ENCODE measurements at regions not wholly inside any gene's neighbourhood (a gene's known extent, or its start where the extent isn't known, plus 50 kb on each side); places are given as distances from the start of the nearest gene placed in this dataset.

DNA sequence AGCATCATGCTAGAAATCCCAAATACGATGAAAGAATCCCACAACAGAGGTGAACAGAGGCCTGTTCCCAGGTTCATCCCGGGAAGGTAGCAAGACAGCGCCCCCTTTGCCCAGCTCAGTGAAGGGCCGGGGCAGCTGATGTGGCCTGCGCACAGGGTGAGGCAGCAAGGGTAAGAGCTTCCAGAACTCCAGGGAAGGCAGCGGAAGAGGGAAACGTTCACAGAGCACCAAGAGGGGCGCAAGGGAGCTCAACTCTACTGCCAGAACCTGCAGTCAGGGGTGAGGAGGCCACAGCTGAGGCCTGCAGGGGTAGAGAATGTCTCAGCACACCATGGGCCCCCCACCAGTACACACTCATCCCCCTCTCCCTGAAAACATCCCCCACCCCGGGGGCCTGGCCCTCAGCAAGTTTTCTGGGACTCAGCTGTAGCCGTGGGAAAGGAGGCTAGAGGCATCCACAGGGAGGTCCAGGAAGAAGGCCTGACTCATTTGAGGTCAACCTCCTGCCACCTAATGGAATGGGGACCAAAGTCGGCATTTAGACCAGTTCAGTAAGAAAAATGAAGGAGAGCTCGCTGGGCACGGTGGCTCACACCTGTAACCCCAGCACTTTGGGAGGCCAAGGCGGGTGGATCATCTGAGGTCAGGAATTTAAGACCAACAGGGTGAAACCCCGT lies 95.6 kb upstream of the ASAP2 start:
- WGBS, 2 donors: 93% methylated on average over 10 to 12 of the region's 15 CpGs
- H3K4me1 ChIP-seq: peaks cover 18 to 26% (median 24%) of the 10 kb centered on the region in 4 donors
- ATAC-seq (ENCODE audit: low FRiP score in 2 of 2): no peak
- H3K36me3 ChIP-seq: no peaks in the 10 kb centered on the region
- H3K4me3 ChIP-seq: no peak overlapping the region
- DNase-seq: peak in 1 of 2 donors; percentile 19
- TF ChIP-seq POLR2A (IDR thresholded peaks at IDR 0.05): no peak
- H3K9me3 ChIP-seq: no peaks in the 10 kb centered on the region
- H3K27ac ChIP-seq: no peak overlapping the region
- no peaks in the 10 kb centered on the region for H3K27me3 ChIP-seq

DNA sequence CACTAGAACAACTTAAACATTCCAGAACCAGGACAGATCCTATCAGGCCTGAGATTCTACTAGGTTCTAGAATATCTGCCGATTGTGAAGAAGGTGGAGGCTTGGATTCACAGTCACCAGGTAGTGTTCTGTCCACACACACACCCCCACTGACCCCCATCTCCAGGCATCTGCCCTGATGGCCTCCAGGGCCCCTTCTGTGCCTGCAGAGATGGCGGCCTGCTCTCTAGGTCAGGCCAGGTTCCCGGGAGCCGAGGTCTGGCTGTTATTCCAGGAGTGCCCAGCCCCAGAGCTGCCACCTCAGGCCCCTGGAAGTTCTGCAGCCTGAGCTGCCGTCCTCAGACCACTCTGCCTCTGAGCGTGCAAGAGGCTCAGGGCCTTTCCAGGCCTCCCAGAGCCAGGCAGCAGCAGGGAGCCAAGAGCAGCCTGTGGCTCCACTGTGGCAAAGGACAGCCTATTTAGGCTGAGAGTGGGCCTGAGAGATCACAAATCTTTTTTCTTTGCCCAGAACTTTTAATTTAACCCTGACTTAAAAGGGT lies 96.2 kb upstream of the ASAP2 start:
- Histone ChIP-seq H3K4me3 (no peak overlapping the region), H3K27me3 (no peaks in the 10 kb centered on the region), H3K9me3 (no peaks in the 10 kb centered on the region), H3K27ac (no peak overlapping the region), H3K36me3 (no peaks in the 10 kb centered on the region), H3K4me1 (peaks cover 18 to 33% (median 26%) of the 10 kb centered on the region in 4 donors)
- no peak for ATAC-seq (ENCODE audit: low FRiP score in 2 of 2)
- WGBS, 2 donors: 85 to 100% methylated on average over 1 to 5 of the region's 6 CpGs
- peak in 1 of 2 donors; percentile 37 for DNase-seq
- no peak for TF ChIP-seq POLR2AphosphoS5 (IDR thresholded peaks at IDR 0.05)
- no peak for TF ChIP-seq POLR2A (IDR thresholded peaks at IDR 0.05)
- TF ChIP-seq EP300 (IDR thresholded peaks at IDR 0.05): no peak
- TF ChIP-seq, protein P1, sequence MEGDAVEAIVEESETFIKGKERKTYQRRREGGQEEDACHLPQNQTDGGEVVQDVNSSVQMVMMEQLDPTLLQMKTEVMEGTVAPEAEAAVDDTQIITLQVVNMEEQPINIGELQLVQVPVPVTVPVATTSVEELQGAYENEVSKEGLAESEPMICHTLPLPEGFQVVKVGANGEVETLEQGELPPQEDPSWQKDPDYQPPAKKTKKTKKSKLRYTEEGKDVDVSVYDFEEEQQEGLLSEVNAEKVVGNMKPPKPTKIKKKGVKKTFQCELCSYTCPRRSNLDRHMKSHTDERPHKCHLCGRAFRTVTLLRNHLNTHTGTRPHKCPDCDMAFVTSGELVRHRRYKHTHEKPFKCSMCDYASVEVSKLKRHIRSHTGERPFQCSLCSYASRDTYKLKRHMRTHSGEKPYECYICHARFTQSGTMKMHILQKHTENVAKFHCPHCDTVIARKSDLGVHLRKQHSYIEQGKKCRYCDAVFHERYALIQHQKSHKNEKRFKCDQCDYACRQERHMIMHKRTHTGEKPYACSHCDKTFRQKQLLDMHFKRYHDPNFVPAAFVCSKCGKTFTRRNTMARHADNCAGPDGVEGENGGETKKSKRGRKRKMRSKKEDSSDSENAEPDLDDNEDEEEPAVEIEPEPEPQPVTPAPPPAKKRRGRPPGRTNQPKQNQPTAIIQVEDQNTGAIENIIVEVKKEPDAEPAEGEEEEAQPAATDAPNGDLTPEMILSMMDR (IDR thresholded peaks at IDR 0.05): no peak

DNA sequence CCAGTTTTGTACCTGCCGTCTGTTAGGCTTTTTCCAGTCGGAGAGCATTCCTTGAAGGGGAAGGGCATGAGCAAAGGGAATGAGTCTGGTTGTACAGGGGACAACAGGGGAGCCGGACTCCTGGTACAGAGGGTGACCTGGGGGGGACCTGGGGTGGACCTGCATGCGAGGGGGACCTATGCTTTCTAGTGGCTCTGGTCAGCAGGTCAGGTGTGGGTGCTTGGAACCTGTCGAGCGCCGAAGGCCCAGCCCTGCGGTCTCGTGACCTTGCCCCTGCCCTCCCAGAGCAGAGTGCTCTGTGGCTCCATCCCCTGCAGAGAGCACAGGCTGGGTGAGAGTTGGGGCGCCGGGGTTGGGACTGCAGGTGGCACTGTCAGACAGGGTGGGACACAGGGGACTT lies 96.7 kb upstream of the ASAP2 start:
- Histone ChIP-seq H3K4me3 (no peak overlapping the region), H3K9me3 (no peaks in the 10 kb centered on the region), H3K27ac (no peak overlapping the region), H3K27me3 (no peaks in the 10 kb centered on the region), H3K36me3 (no peaks in the 10 kb centered on the region), H3K4me1 (peaks cover 18 to 33% (median 26%) of the 10 kb centered on the region in 4 donors)
- DNase-seq (peak in 1 of 2 donors; percentile 57), ATAC-seq (ENCODE audit: low FRiP score in 2 of 2) (no peak)
- WGBS, 2 donors: 96 to 97% methylated on average over 3 to 11 of the region's 11 CpGs
- no peak for TF ChIP-seq POLR2A (IDR thresholded peaks at IDR 0.05)
- TF ChIP-seq, protein P1 (IDR thresholded peaks at IDR 0.05): no peak
- no peak for TF ChIP-seq EP300 (IDR thresholded peaks at IDR 0.05)
- TF ChIP-seq POLR2AphosphoS5 (IDR thresholded peaks at IDR 0.05): no peak

DNA sequence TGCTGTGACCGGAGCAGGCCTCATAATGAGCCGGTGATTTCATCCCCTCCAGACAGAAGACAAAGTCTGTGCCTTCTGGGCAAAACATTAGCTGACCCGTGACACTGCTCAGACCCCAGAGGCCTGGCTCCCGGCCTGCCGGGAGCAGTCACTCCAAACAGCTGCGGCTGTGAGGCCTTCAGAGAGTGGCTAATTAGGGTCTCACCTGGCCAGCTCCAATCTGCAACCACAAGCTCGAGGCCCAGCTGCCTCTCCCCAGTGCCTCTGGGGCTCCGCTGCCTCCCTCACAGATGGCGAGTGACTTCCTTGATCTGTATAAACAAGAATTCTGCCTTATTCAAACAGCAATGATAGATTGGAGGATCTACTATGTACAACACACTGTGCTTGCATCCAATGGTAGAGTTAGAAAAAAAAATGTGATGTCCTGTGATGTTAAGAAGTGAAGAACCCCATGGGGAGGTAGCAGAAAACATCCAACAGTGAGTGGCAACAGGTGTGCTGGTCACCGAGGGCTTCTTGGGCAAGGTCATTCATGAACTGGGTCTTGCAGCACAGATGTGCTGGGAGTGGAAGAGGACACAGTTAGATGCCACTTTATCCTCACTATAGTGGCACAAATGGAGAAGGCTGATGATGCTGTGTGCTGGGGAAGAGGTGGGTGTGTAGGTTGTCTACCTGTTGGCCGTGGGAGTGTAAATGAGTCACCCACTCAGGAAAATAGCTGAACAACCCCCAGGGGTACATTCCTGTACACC lies 98.2 kb upstream of the ASAP2 start:
- H3K4me3 ChIP-seq: no peak overlapping the region
- peak in 1 of 2 donors; percentile 0 for ATAC-seq (ENCODE audit: low FRiP score in 2 of 2)
- H3K36me3 ChIP-seq: no peaks in the 10 kb centered on the region
- no peaks in the 10 kb centered on the region for H3K27me3 ChIP-seq
- WGBS, 2 donors: 74% methylated on average over 3 to 11 of the region's 11 CpGs
- peak overlapping the region; percentile 67 to 82 (median 73) for H3K27ac ChIP-seq
- no peaks in the 10 kb centered on the region for H3K9me3 ChIP-seq
- no peak for TF ChIP-seq POLR2AphosphoS5 (IDR thresholded peaks at IDR 0.05)
- TF ChIP-seq, protein P1 (IDR thresholded peaks at IDR 0.05): no peak
- no peak for TF ChIP-seq EP300 (IDR thresholded peaks at IDR 0.05)
- no peak for TF ChIP-seq POLR2A (IDR thresholded peaks at IDR 0.05)
- DNase-seq: peak in 1 of 2 donors; percentile 44
- H3K4me1 ChIP-seq: peaks cover 18 to 33% (median 27%) of the 10 kb centered on the region in 4 donors

Measured in upper lobe of left lung (tissue), 6 donors.